Esophagus squamous epithelium (tissue), 4 donors: ENCODE measurements at regions not wholly inside any gene's neighbourhood (a gene's known extent, or its start where the extent isn't known, plus 50 kb on each side); places are given as distances from the start of the nearest gene placed in this dataset.

ENCODE experiments used
- POLR2A ChIP-seq, 4 donors: fragments of 450-650 bp; IDR thresholded peaks; one replicate each; pipeline ENCODE4 v1.6.1; 2017; ENCODE audit warnings: antibody characterized with exemption in 4 of 4, mild to moderate bottlenecking in 4 of 4, moderate library complexity in 3 of 4
- TF ChIP-seq, protein P1 (sequence below), 6 experiments: fragments of 450-650 bp in 4 of 6; fragments of 200-600 bp in 2 of 6; sonication (generic) in 2 of 6; IDR thresholded peaks; one replicate each; pipeline ENCODE4 v1.5.1; 2016 to 2019; ENCODE audit warnings: antibody characterized with exemption in 6 of 6, mild to moderate bottlenecking in 4 of 6, moderate library complexity in 4 of 6

DNA sequence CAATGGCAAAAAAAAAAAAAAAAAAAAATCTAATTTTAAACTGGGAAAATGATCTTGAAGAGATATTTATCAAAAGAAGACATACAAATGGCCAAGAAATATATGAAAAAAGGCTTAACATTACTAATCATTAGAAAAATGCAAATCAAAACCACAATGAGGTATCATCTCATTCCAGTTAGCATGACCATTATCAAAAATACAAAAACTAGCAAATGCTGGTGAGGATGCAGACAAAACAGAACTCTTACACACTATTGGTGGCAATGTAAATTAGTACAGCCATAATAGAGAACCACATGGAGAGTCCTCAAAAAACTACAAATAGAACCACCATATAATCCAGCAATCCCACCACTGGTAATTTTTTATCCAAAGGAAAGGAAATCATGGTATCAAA lies 489.6 kb downstream of the TNS3 start:
- TF ChIP-seq, protein P1, sequence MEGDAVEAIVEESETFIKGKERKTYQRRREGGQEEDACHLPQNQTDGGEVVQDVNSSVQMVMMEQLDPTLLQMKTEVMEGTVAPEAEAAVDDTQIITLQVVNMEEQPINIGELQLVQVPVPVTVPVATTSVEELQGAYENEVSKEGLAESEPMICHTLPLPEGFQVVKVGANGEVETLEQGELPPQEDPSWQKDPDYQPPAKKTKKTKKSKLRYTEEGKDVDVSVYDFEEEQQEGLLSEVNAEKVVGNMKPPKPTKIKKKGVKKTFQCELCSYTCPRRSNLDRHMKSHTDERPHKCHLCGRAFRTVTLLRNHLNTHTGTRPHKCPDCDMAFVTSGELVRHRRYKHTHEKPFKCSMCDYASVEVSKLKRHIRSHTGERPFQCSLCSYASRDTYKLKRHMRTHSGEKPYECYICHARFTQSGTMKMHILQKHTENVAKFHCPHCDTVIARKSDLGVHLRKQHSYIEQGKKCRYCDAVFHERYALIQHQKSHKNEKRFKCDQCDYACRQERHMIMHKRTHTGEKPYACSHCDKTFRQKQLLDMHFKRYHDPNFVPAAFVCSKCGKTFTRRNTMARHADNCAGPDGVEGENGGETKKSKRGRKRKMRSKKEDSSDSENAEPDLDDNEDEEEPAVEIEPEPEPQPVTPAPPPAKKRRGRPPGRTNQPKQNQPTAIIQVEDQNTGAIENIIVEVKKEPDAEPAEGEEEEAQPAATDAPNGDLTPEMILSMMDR (IDR thresholded peaks at IDR 0.05) = no peak
- no peak for TF ChIP-seq POLR2A (IDR thresholded peaks at IDR 0.05)
